ENCODE measurements at regions not wholly inside any gene's neighbourhood (a gene's known extent, or its start where the extent isn't known, plus 50 kb on each side); places are given as distances from the start of the nearest gene placed in this dataset.
"Not testable (repeated sequence)": the region's sequence is repeated elsewhere in the genome, so short reads cannot be mapped to it uniquely, and the experiment has no call there.

- no peak for DNase-seq (ENCODE audit: low read depth, low spot score)
Measured at GRCh38 chr18:38884050-38884449, 1318.5 kb upstream of the CELF4 start.

GRCh38 chr18:38883111-38883510, 1317.5 kb upstream of the CELF4 start:
- no peak for DNase-seq (ENCODE audit: low read depth, low spot score)

GRCh38 chr18:38879871-38880270, 1314.3 kb upstream of the CELF4 start:
- no peak for DNase-seq (ENCODE audit: low read depth, low spot score)

- no peak for DNase-seq (ENCODE audit: low read depth, low spot score)
Measured at GRCh38 chr18:38872342-38872741, 1306.7 kb upstream of the CELF4 start.

GRCh38 chr18:38868757-38869156, 1303.2 kb upstream of the CELF4 start:
- no peak for DNase-seq (ENCODE audit: low read depth, low spot score)

- DNase-seq (ENCODE audit: low read depth, low spot score), result no peak
Measured at GRCh38 chr18:38867680-38868079, 1302.1 kb upstream of the CELF4 start.

- no peak for DNase-seq (ENCODE audit: low read depth, low spot score)
Measured at GRCh38 chr18:38851526-38851925, 1285.9 kb upstream of the CELF4 start.

GRCh38 chr18:38847326-38847725, 1281.7 kb upstream of the CELF4 start:
- DNase-seq (ENCODE audit: low read depth, low spot score), result no peak

GRCh38 chr18:38843291-38843690, 1277.7 kb upstream of the CELF4 start:
- no peak for DNase-seq (ENCODE audit: low read depth, low spot score)

- no peak for DNase-seq (ENCODE audit: low read depth, low spot score)
Measured at GRCh38 chr18:38826247-38826646, 1260.6 kb upstream of the CELF4 start.

GRCh38 chr18:38811209-38811608, 1245.6 kb upstream of the CELF4 start:
- no peak for DNase-seq (ENCODE audit: low read depth, low spot score)

- no peak for DNase-seq (ENCODE audit: low read depth, low spot score)
Measured at GRCh38 chr18:38810789-38811188, 1245.2 kb upstream of the CELF4 start.

GRCh38 chr18:38807915-38808314, 1242.3 kb upstream of the CELF4 start:
- no peak for DNase-seq (ENCODE audit: low read depth, low spot score)

- no peak for DNase-seq (ENCODE audit: low read depth, low spot score)
Measured at GRCh38 chr18:38805256-38805655, 1239.7 kb upstream of the CELF4 start.

- DNase-seq (ENCODE audit: low read depth, low spot score), result no peak
Measured at GRCh38 chr18:38801640-38802039, 1236.0 kb upstream of the CELF4 start.

GRCh38 chr18:38796762-38797161, 1231.2 kb upstream of the CELF4 start:
- DNase-seq (ENCODE audit: low read depth, low spot score), result no peak

- DNase-seq (ENCODE audit: low read depth, low spot score), result no peak
Measured at GRCh38 chr18:38792731-38793130, 1227.1 kb upstream of the CELF4 start.

- DNase-seq (ENCODE audit: low read depth, low spot score), result no peak
Measured at GRCh38 chr18:38790786-38791185, 1225.2 kb upstream of the CELF4 start.

GRCh38 chr18:38790303-38790702, 1224.7 kb upstream of the CELF4 start:
- no peak for DNase-seq (ENCODE audit: low read depth, low spot score)

- no peak for DNase-seq (ENCODE audit: low read depth, low spot score)
Measured at GRCh38 chr18:38789141-38789540, 1223.5 kb upstream of the CELF4 start.

GRCh38 chr18:38786906-38787305, 1221.3 kb upstream of the CELF4 start:
- no peak for DNase-seq (ENCODE audit: low read depth, low spot score)

GRCh38 chr18:38771620-38772019, 1206.0 kb upstream of the CELF4 start:
- not testable (repeated sequence) for DNase-seq (ENCODE audit: low read depth, low spot score)

- no peak for DNase-seq (ENCODE audit: low read depth, low spot score)
Measured at GRCh38 chr18:38768504-38768903, 1202.9 kb upstream of the CELF4 start.

GRCh38 chr18:38759457-38759856, 1193.9 kb upstream of the CELF4 start:
- no peak for DNase-seq (ENCODE audit: low read depth, low spot score)

- DNase-seq (ENCODE audit: low read depth, low spot score), result no peak
Measured at GRCh38 chr18:38756436-38756835, 1190.8 kb upstream of the CELF4 start.
